HCT116 (cell line): ENCODE measurements at regions not wholly inside any gene's neighbourhood (a gene's known extent, or its start where the extent isn't known, plus 50 kb on each side); places are given as distances from the start of the nearest gene placed in this dataset.

Experiments
- ATAC-seq: fragments of 200-7000 bp; cut with Tn5 transposase; 2 replicates; pipeline ENCODE4 v1.9.1; 2020; ENCODE audit warnings: mild to moderate bottlenecking, moderate library complexity
- BruUV-seq: library from RNA; stranded (reverse); fragments of 400-500 nt; replicated peaks from 2 replicates; lab custom pipeline; 2021; lab: Mats Ljungman, UMichigan
- CTCF ChIA-PET: fragments of 300-600 bp; sonication (Branson Sonifier 250); formaldehyde crosslinking; loops from one replicate; lab custom pipeline; 2021; ENCODE audit warnings: antibody characterized with exemption; lab: Charles Lee
- POLR2A ChIA-PET: fragments of 300-600, 350-600 bp; sonication (Branson Sonifier 250); formaldehyde crosslinking; loops from one replicate; lab custom pipeline; 2021; ENCODE audit warnings: antibody characterized with exemption; lab: Charles Lee
- RAD21 ChIA-PET, 2 experiments: fragments of 300-600 bp; sonication (Branson Sonifier 250); formaldehyde crosslinking; loops; one replicate each; lab custom pipeline; 2023; ENCODE audit warnings: low total read pairs in 2 of 2; ENCODE audit not compliant: uncharacterized antibody in 2 of 2, unreplicated experiment in 2 of 2, low non-redundant PET in 1 of 2; lab: Charles Lee
- DNase-seq: peaks from one replicate; pipeline ENCODE4 v3.0.0-alpha.2; 2010; ENCODE audit warnings: low read depth, low spot score
- H2AFZ ChIP-seq: fragments of 200-600 bp; shearing (Covaris generic), sonication (generic); 2 replicates; pipeline ENCODE4 v1.6.1; 2017; ENCODE audit warnings: low read depth, mixed run types, mixed read lengths, antibody characterized with exemption, low read length; ENCODE audit not compliant: poor library complexity, severe bottlenecking
- H3K27ac ChIP-seq: 2 replicates; pipeline ENCODE4 v1.5.1; 2012; ENCODE audit warnings: low read depth, low read length
- H3K27me3 ChIP-seq: fragments of 200-600 bp; sonication (generic); 2 replicates; pipeline ENCODE4 v1.6.1; 2016; ENCODE audit warnings: mixed run types, low read length, mixed read lengths; ENCODE audit not compliant: insufficient read depth
- H3K36me3 ChIP-seq, 2 experiments: fragments of 200-500 bp in 1 of 2; fragments of 200-600 bp in 1 of 2; sonication (Bioruptor generic) in 1 of 2; sonication (generic) in 1 of 2; 2 replicates each; pipeline versions ENCODE4 v1.5.1 to v1.6.1; 2014 to 2016; ENCODE audit warnings: low read length in 2 of 2, inconsistent platforms in 1 of 2, mixed read lengths in 1 of 2, mixed run types in 1 of 2; ENCODE audit not compliant: insufficient read depth in 2 of 2, control insufficient read depth in 1 of 2
- H3K4me1 ChIP-seq, 2 experiments: fragments of 200-600 bp in 1 of 2; sonication (generic) in 1 of 2; 2 replicates each; pipeline versions ENCODE4 v1.5.1 to v1.6.1; 2012 to 2017; ENCODE audit warnings: low read length in 2 of 2, inconsistent platforms in 1 of 2, mild to moderate bottlenecking in 1 of 2, mixed read lengths in 1 of 2, mixed run types in 1 of 2, moderate library complexity in 1 of 2; ENCODE audit not compliant: insufficient read depth in 2 of 2, control insufficient read depth in 1 of 2
- H3K4me2 ChIP-seq: fragments of 200-600 bp; sonication (generic); 2 replicates; pipeline ENCODE4 v1.6.1; 2017; ENCODE audit warnings: mixed run types, low read length, mixed read lengths
- H3K4me3 ChIP-seq, 2 experiments: fragments of 200-600 bp in 1 of 2; sonication (generic) in 1 of 2; replicated peaks in 1 of 2; 2 replicates each; pipeline ENCODE4 v1.5.1; 2011 to 2016; ENCODE audit warnings: low read length in 2 of 2, control low read depth in 1 of 2, low read depth in 1 of 2, mild to moderate bottlenecking in 1 of 2, mixed read lengths in 1 of 2, mixed run types in 1 of 2
- H3K79me2 ChIP-seq: fragments of 200-600 bp; sonication (generic); 2 replicates; pipeline ENCODE4 v1.6.1; 2017; ENCODE audit warnings: mild to moderate bottlenecking, mixed run types, low read length, moderate library complexity, mixed read lengths; ENCODE audit not compliant: insufficient read depth
- H3K9ac ChIP-seq: fragments of 200-600 bp; sonication (generic); 2 replicates; pipeline ENCODE4 v1.6.1; 2016; ENCODE audit warnings: low read length, mixed read lengths
- H3K9me2 ChIP-seq: fragments of 200-600 bp; sonication (generic), shearing (Covaris generic); 2 replicates; pipeline ENCODE4 v1.6.1; 2017; ENCODE audit warnings: mixed run types, mild to moderate bottlenecking, moderate library complexity; ENCODE audit not compliant: insufficient read depth
- H3K9me3 ChIP-seq, 2 experiments: fragments of 200-500 bp in 1 of 2; fragments of 200-600 bp in 1 of 2; sonication (Bioruptor generic) in 1 of 2; sonication (generic) in 1 of 2; 2 replicates each; pipeline ENCODE4 v1.6.1; 2014 to 2017; ENCODE audit warnings: low read length in 2 of 2, mixed read lengths in 2 of 2, inconsistent platforms in 1 of 2, low read depth in 1 of 2, mild to moderate bottlenecking in 1 of 2, mixed run types in 1 of 2, moderate library complexity in 1 of 2; ENCODE audit not compliant: control insufficient read depth in 1 of 2, insufficient read depth in 1 of 2
- H4K20me1 ChIP-seq: fragments of 200-600 bp; sonication (generic), shearing (Covaris generic); 2 replicates; pipeline ENCODE4 v1.6.1; 2017; ENCODE audit warnings: mixed run types, mild to moderate bottlenecking, moderate library complexity; ENCODE audit not compliant: insufficient read depth
- CEBPB ChIP-seq: IDR thresholded peaks from 2 replicates; pipeline ENCODE4 v1.6.1; 2012; ENCODE audit warnings: low read depth
- EGR1 ChIP-seq: IDR thresholded peaks from 2 replicates; pipeline ENCODE4 v1.6.1; 2012; ENCODE audit warnings: low read depth
- EZH2 ChIP-seq: fragments of 200-600 bp; sonication (generic); IDR thresholded peaks from 2 replicates; pipeline ENCODE4 v1.6.1; 2017; ENCODE audit warnings: antibody characterized with exemption, mixed run types
- FOSL1 ChIP-seq: IDR thresholded peaks from 2 replicates; pipeline ENCODE4 v1.6.1; 2012; ENCODE audit warnings: low read depth
- JUND ChIP-seq: IDR thresholded peaks from 2 replicates; pipeline ENCODE4 v1.6.1; 2012
- POLR2A ChIP-seq: IDR thresholded peaks from 2 replicates; pipeline ENCODE4 v1.7.0; 2011; ENCODE audit warnings: borderline replicate concordance; ENCODE audit not compliant: insufficient read depth, insufficient read length; ENCODE audit errors: extremely low read depth
- POLR2AphosphoS5 ChIP-seq: IDR thresholded peaks from 2 replicates; pipeline ENCODE4 v1.6.1; 2011; ENCODE audit warnings: mild to moderate bottlenecking, low read depth, low read length, moderate library complexity
- RAD21 ChIP-seq: IDR thresholded peaks from 2 replicates; pipeline ENCODE4 v1.6.1; 2012; ENCODE audit warnings: low read depth, mild to moderate bottlenecking
- SIN3A ChIP-seq: IDR thresholded peaks from 2 replicates; pipeline ENCODE4 v1.6.1; 2012; ENCODE audit warnings: low read depth
- SRF ChIP-seq: IDR thresholded peaks from 2 replicates; pipeline ENCODE4 v1.6.1; 2012; ENCODE audit warnings: low read depth
- YY1 ChIP-seq: IDR thresholded peaks from 2 replicates; pipeline ENCODE4 v1.6.1; 2011; ENCODE audit warnings: low read length, low read depth, moderate library complexity, mild to moderate bottlenecking; ENCODE audit not compliant: insufficient replicate concordance; ENCODE audit errors: extremely low read depth
- ZNF274 ChIP-seq: fragments of 200-500 bp; sonication (Bioruptor generic); IDR thresholded peaks from 2 replicates; pipeline ENCODE4 v1.6.1; 2014; ENCODE audit warnings: mild to moderate bottlenecking, low read depth, low read length, inconsistent platforms
- intact Hi-C: fragments of 100-400 bp; cut with micrococcal nuclease; formaldehyde crosslinking; loops from 2 replicates; pipeline ENCODE4 v1.10.0; 2022
- TF ChIP-seq, protein P1 (sequence below): IDR thresholded peaks from 2 replicates; pipeline ENCODE4 v1.6.1; 2012; ENCODE audit warnings: low read depth
- TF ChIP-seq, protein P2 (sequence below): IDR thresholded peaks from 2 replicates; pipeline ENCODE4 v1.6.1; 2011; ENCODE audit warnings: mild to moderate bottlenecking, low read length, moderate library complexity; ENCODE audit not compliant: insufficient replicate concordance; ENCODE audit errors: extremely low read depth
- TF ChIP-seq, protein P3 (sequence below), 3 experiments: fragments of 200-600 bp in 1 of 3; sonication (generic) in 1 of 3; IDR thresholded peaks in 2 of 3; conservative IDR thresholded peaks in 1 of 3; 2 replicates each; pipeline ENCODE4 v1.5.1; 2012 to 2017; ENCODE audit warnings: low read depth in 2 of 3, low read length in 2 of 3, antibody characterized with exemption in 1 of 3, borderline replicate concordance in 1 of 3, control low read depth in 1 of 3, mild to moderate bottlenecking in 1 of 3, mixed read lengths in 1 of 3, mixed run types in 1 of 3, moderate library complexity in 1 of 3; ENCODE audit not compliant: insufficient read depth in 1 of 3

DNA sequence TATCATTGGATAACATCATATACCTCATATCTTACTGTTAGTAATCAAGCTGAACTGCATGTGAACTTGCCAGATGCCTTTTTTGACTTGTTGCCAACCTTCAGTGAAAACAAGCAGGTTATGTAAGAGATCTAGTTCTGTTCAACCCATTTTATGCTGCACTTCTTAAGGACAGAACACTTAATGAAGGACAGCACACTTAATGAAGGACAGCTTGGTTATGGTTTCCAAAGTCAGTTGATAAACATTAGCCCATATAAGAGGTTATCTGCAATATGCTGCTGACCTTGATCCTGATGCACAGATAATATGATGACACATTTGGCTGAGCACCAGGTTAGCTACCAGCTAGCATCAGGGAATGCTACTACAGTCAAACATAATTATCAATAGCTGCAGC, 358.7 kb upstream of the PDGFD start:
- Histone ChIP-seq H3K9ac (no peak overlapping the region), H4K20me1 (no peaks in the 10 kb centered on the region), H3K9me2 (no peaks in the 10 kb centered on the region), H3K9me3 (no peaks in the 10 kb centered on the region), H3K27me3 (no peaks in the 10 kb centered on the region), H3K4me2 (no peak overlapping the region), H3K36me3 (no peaks in the 10 kb centered on the region), H3K4me3 (no peak overlapping the region), H2AFZ (no peak overlapping the region), H3K4me1 (no peaks in the 10 kb centered on the region), H3K27ac (no peak overlapping the region), H3K79me2 (no peaks in the 10 kb centered on the region)
- ChIA-PET POLR2A (no interaction called here), CTCF (no interaction called here), RAD21 (no interaction called here)
- no TSS peak for BruUV-seq
- TF ChIP-seq YY1 (no peak), ZNF274 (no peak), FOSL1 (no peak), SRF (no peak), POLR2A (no peak)
- TF ChIP-seq, protein P1, sequence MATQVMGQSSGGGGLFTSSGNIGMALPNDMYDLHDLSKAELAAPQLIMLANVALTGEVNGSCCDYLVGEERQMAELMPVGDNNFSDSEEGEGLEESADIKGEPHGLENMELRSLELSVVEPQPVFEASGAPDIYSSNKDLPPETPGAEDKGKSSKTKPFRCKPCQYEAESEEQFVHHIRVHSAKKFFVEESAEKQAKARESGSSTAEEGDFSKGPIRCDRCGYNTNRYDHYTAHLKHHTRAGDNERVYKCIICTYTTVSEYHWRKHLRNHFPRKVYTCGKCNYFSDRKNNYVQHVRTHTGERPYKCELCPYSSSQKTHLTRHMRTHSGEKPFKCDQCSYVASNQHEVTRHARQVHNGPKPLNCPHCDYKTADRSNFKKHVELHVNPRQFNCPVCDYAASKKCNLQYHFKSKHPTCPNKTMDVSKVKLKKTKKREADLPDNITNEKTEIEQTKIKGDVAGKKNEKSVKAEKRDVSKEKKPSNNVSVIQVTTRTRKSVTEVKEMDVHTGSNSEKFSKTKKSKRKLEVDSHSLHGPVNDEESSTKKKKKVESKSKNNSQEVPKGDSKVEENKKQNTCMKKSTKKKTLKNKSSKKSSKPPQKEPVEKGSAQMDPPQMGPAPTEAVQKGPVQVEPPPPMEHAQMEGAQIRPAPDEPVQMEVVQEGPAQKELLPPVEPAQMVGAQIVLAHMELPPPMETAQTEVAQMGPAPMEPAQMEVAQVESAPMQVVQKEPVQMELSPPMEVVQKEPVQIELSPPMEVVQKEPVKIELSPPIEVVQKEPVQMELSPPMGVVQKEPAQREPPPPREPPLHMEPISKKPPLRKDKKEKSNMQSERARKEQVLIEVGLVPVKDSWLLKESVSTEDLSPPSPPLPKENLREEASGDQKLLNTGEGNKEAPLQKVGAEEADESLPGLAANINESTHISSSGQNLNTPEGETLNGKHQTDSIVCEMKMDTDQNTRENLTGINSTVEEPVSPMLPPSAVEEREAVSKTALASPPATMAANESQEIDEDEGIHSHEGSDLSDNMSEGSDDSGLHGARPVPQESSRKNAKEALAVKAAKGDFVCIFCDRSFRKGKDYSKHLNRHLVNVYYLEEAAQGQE: no peak
- ATAC-seq (no peak), DNase-seq (no peak)
- intact Hi-C loops: no loop called here

DNA sequence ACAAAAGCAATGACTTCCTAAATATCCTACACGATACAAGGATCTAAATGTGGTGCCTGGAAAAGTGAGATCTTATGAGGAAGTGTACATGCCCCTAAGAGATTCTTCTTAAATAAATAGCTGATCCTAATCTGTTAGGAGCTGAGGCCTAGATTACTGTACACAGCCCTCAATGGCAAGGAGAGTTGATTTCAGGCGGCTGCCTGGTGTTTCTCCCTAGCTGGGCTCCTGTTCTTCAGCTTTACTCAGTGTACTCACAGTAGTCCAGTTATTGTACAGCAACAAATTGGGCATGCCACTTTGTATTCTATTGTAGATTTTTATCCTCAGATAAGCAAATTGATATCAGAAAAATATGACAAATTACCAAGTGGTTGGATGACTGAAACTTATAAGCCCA, 358.2 kb upstream of the PDGFD start:
- DNase-seq (no peak), ATAC-seq (no peak)
- H3K9ac ChIP-seq: no peak overlapping the region
- no peaks in the 10 kb centered on the region for H3K9me2 ChIP-seq
- H3K27ac ChIP-seq: no peak overlapping the region
- ChIA-PET RAD21 (no interaction called here), CTCF (no interaction called here), POLR2A (no interaction called here)
- H3K4me3 ChIP-seq: no peak overlapping the region
- H4K20me1 ChIP-seq: no peaks in the 10 kb centered on the region
- H3K4me2 ChIP-seq: no peak overlapping the region
- no peaks in the 10 kb centered on the region for H3K9me3 ChIP-seq
- no peaks in the 10 kb centered on the region for H3K4me1 ChIP-seq
- H3K79me2 ChIP-seq: no peaks in the 10 kb centered on the region
- H3K27me3 ChIP-seq: no peaks in the 10 kb centered on the region
- intact Hi-C loops: no loop called here
- no peaks in the 10 kb centered on the region for H3K36me3 ChIP-seq
- BruUV-seq: no TSS peak
- no peak overlapping the region for H2AFZ ChIP-seq
- TF ChIP-seq, protein P2, sequence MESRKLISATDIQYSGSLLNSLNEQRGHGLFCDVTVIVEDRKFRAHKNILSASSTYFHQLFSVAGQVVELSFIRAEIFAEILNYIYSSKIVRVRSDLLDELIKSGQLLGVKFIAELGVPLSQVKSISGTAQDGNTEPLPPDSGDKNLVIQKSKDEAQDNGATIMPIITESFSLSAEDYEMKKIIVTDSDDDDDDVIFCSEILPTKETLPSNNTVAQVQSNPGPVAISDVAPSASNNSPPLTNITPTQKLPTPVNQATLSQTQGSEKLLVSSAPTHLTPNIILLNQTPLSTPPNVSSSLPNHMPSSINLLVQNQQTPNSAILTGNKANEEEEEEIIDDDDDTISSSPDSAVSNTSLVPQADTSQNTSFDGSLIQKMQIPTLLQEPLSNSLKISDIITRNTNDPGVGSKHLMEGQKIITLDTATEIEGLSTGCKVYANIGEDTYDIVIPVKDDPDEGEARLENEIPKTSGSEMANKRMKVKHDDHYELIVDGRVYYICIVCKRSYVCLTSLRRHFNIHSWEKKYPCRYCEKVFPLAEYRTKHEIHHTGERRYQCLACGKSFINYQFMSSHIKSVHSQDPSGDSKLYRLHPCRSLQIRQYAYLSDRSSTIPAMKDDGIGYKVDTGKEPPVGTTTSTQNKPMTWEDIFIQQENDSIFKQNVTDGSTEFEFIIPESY: no peak
- TF ChIP-seq EZH2: no peak
- no peak for TF ChIP-seq JUND
- no peak for TF ChIP-seq POLR2AphosphoS5
- TF ChIP-seq RAD21: no peak
- TF ChIP-seq EGR1: no peak
- no peak for TF ChIP-seq POLR2A
- TF ChIP-seq CEBPB: no peak
- TF ChIP-seq SRF: no peak
- no peak for TF ChIP-seq SIN3A
- TF ChIP-seq, protein P3, sequence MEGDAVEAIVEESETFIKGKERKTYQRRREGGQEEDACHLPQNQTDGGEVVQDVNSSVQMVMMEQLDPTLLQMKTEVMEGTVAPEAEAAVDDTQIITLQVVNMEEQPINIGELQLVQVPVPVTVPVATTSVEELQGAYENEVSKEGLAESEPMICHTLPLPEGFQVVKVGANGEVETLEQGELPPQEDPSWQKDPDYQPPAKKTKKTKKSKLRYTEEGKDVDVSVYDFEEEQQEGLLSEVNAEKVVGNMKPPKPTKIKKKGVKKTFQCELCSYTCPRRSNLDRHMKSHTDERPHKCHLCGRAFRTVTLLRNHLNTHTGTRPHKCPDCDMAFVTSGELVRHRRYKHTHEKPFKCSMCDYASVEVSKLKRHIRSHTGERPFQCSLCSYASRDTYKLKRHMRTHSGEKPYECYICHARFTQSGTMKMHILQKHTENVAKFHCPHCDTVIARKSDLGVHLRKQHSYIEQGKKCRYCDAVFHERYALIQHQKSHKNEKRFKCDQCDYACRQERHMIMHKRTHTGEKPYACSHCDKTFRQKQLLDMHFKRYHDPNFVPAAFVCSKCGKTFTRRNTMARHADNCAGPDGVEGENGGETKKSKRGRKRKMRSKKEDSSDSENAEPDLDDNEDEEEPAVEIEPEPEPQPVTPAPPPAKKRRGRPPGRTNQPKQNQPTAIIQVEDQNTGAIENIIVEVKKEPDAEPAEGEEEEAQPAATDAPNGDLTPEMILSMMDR (IDR thresholded peaks at IDR 0.05 in 2 of 3, conservative IDR thresholded peaks at IDR 0.05 in 1 of 3; ENCODE audit: borderline replicate concordance in 1 of 3, insufficient read depth in 1 of 3, low read depth in 2 of 3, low read length in 2 of 3): no peak
